GM23338 (cell line): ENCODE measurements at regions not wholly inside any gene's neighbourhood (a gene's known extent, or its start where the extent isn't known, plus 50 kb on each side); places are given as distances from the start of the nearest gene placed in this dataset.

Experiments
- ATAC-seq: fragments of 200-7000 bp; cut with Tn5 transposase; 3 replicates; pipeline ENCODE4 v1.9.1; 2020
- DNase-seq: peaks from one replicate; pipeline ENCODE4 v3.0.0-alpha.2; 2015; ENCODE audit warnings: low spot score
- H2AFZ ChIP-seq: fragments of 200-600 bp; sonication (generic); 2 replicates; pipeline ENCODE4 v1.8.0; 2016; ENCODE audit warnings: antibody characterized with exemption, mild to moderate bottlenecking, moderate library complexity
- H3F3A ChIP-seq: fragments of 200-600 bp; sonication (generic); replicated peaks from 2 replicates; pipeline ENCODE4 v1.8.0; 2017; ENCODE audit warnings: antibody characterized with exemption, mixed run types, low read depth
- H3K27ac ChIP-seq: fragments of 200-600 bp; sonication (generic); 2 replicates; pipeline ENCODE4 v1.6.1; 2016; ENCODE audit warnings: low read depth
- H3K27me3 ChIP-seq: fragments of 200-600 bp; sonication (generic); 2 replicates; pipeline ENCODE4 v1.8.0; 2016; ENCODE audit warnings: mild to moderate bottlenecking, mixed run types, moderate library complexity; ENCODE audit not compliant: insufficient read depth
- H3K36me3 ChIP-seq: fragments of 200-600 bp; sonication (generic); 2 replicates; pipeline ENCODE4 v1.8.0; 2016; ENCODE audit warnings: mild to moderate bottlenecking; ENCODE audit not compliant: insufficient read depth
- H3K4me1 ChIP-seq: fragments of 200-600 bp; sonication (generic); 2 replicates; pipeline ENCODE4 v1.8.0; 2016; ENCODE audit warnings: mild to moderate bottlenecking, moderate library complexity; ENCODE audit not compliant: insufficient read depth
- H3K4me2 ChIP-seq: fragments of 200-600 bp; sonication (generic); 2 replicates; pipeline ENCODE4 v1.7.1; 2017; ENCODE audit warnings: mixed run types
- H3K4me3 ChIP-seq: fragments of 200-600 bp; sonication (generic); 2 replicates; pipeline ENCODE4 v1.6.1; 2016; ENCODE audit warnings: mixed run types
- H3K79me2 ChIP-seq: fragments of 200-600 bp; sonication (generic); replicated peaks from 2 replicates; pipeline ENCODE4 v1.8.0; 2017; ENCODE audit warnings: mild to moderate bottlenecking; ENCODE audit not compliant: insufficient read depth
- H3K9me2 ChIP-seq: fragments of 200-600 bp; sonication (generic); 2 replicates; pipeline ENCODE4 v1.8.0; 2017; ENCODE audit not compliant: insufficient read depth
- H4K20me1 ChIP-seq: fragments of 200-600 bp; sonication (generic); replicated peaks from 2 replicates; pipeline ENCODE4 v1.8.0; 2017; ENCODE audit warnings: mild to moderate bottlenecking; ENCODE audit not compliant: insufficient read depth
- H3K27ac Mint-ChIP-seq: 2 replicates; pipeline ENCODE4 v1.8.0; 2020; ENCODE audit warnings: inconsistent platforms, mild to moderate bottlenecking, moderate library complexity, mixed read lengths
- H3K27me3 Mint-ChIP-seq: 3 replicates; pipeline ENCODE4 v1.8.0; 2022; ENCODE audit warnings: low read depth, mild to moderate bottlenecking, moderate library complexity, mixed read lengths, inconsistent platforms; ENCODE audit not compliant: insufficient read depth, poor library complexity
- H3K36me3 Mint-ChIP-seq: 3 replicates; pipeline ENCODE4 v1.8.0; 2021; ENCODE audit warnings: low read depth, mild to moderate bottlenecking, inconsistent platforms, moderate library complexity, mixed read lengths
- H3K4me1 Mint-ChIP-seq: 3 replicates; pipeline ENCODE4 v1.8.0; 2020; ENCODE audit warnings: mild to moderate bottlenecking, inconsistent platforms, mixed read lengths
- H3K4me3 Mint-ChIP-seq: 3 replicates; pipeline ENCODE4 v1.8.0; 2021; ENCODE audit warnings: moderate library complexity, mild to moderate bottlenecking, inconsistent platforms, mixed read lengths
- H3K9me3 Mint-ChIP-seq: 3 replicates; pipeline ENCODE4 v1.8.0; 2020; ENCODE audit warnings: moderate library complexity, mild to moderate bottlenecking, inconsistent platforms, mixed read lengths
- CREB1 ChIP-seq: fragments of 250-450 bp; sonication (Bioruptor Pico); IDR thresholded peaks from 2 replicates; pipeline ENCODE4 v1.5.0; 2020; ENCODE audit warnings: low read depth, mild to moderate bottlenecking, moderate library complexity
- EZH2 ChIP-seq: fragments of 200-600 bp; sonication (generic); IDR thresholded peaks from one replicate; pipeline ENCODE4 v1.8.0; 2017; ENCODE audit warnings: antibody characterized with exemption, mild to moderate bottlenecking, low read depth; ENCODE audit not compliant: unreplicated experiment
- EZH2phosphoT487 ChIP-seq: fragments of 200-600 bp; sonication (generic); IDR thresholded peaks from one replicate; pipeline ENCODE4 v1.8.1; 2018; ENCODE audit warnings: antibody characterized with exemption; ENCODE audit not compliant: unreplicated experiment
- NANOG ChIP-seq: IDR thresholded peaks from 2 replicates; pipeline ENCODE4 v1.6.1; 2016; ENCODE audit warnings: antibody characterized with exemption, borderline replicate concordance
- POLR2AphosphoS5 ChIP-seq: IDR thresholded peaks from 2 replicates; pipeline ENCODE4 v1.6.1; 2016; ENCODE audit warnings: antibody characterized with exemption, low read depth
- STAT1 ChIP-seq: IDR thresholded peaks from one replicate; pipeline ENCODE4 v1.6.1; 2016; ENCODE audit warnings: antibody characterized with exemption; ENCODE audit not compliant: unreplicated experiment
- ZNF114 ChIP-seq: fragments of 250-450 bp; sonication (Bioruptor Pico); IDR thresholded peaks from 2 replicates; pipeline ENCODE4 v1.5.0; 2020; ENCODE audit warnings: mild to moderate bottlenecking, moderate library complexity
- ZNF331 ChIP-seq: fragments of 250-450 bp; sonication (Bioruptor Pico); IDR thresholded peaks from 2 replicates; pipeline ENCODE4 v1.5.0; 2020; ENCODE audit warnings: low read depth, mild to moderate bottlenecking, moderate library complexity
- TF ChIP-seq, protein P1 (sequence below), 2 experiments: fragments of 200-600 bp in 1 of 2; sonication (generic) in 1 of 2; conservative IDR thresholded peaks; 2 replicates each; pipeline versions ENCODE4 v1.5.1 to v1.6.1; 2016 to 2017; ENCODE audit warnings: antibody characterized with exemption in 2 of 2, low read depth in 2 of 2, mild to moderate bottlenecking in 2 of 2, moderate library complexity in 1 of 2
- TF ChIP-seq, protein P2 (sequence below): IDR thresholded peaks from one replicate; pipeline ENCODE4 v1.6.1; 2018; ENCODE audit warnings: antibody characterized with exemption; ENCODE audit not compliant: unreplicated experiment
- TF ChIP-seq, protein P3 (sequence below): IDR thresholded peaks from 2 replicates; pipeline ENCODE4 v1.6.1; 2016; ENCODE audit warnings: antibody characterized with exemption

DNA sequence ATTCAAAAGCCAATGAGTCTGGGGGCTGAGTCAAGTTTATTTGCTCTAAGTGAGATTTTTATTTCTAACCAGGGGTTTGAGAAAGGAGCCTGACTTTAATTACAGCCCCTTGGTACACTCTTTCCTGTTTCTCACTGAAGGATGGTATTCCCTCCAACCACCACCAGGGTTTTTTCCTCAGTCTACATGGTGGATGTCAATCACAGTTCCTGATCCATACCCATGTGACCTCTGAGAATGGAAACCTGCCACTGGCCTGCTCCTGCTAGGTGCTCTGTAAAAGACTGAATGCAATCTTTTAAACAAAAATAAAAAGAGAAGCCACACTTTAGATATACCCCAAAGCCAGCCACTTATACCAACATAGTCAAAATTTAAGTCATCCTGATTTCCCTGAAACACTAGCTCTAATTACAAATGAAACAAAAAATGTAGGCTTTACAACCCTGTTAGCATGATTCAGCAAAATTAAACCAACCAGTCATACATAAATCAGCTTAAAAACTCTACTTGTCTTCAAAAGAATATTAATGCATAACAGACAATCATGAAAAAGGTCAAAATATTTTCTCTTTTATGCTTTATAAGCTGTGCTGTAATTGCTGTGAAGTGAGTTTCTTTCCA is 112.1 kb upstream of the NWD2 start:
- peaks cover 3% of the 10 kb centered on the region; the same call in 1 of the 3 replicates for H3K4me1 Mint-ChIP-seq
- Histone ChIP-seq H3F3A (no peaks in the 10 kb centered on the region), H3K4me1 (no peaks in the 10 kb centered on the region), H3K27me3 (no peaks in the 10 kb centered on the region), H2AFZ (no peak overlapping the region), H3K9me2 (no peaks in the 10 kb centered on the region), H3K27ac (no peak overlapping the region), H3K4me3 (no peak overlapping the region), H3K79me2 (no peaks in the 10 kb centered on the region), H3K36me3 (no peaks in the 10 kb centered on the region), H4K20me1 (no peaks in the 10 kb centered on the region), H3K4me2 (no peak overlapping the region)
- no peak for TF ChIP-seq ZNF114 (CRISPR knock-in tag)
- TF ChIP-seq, protein P1, sequence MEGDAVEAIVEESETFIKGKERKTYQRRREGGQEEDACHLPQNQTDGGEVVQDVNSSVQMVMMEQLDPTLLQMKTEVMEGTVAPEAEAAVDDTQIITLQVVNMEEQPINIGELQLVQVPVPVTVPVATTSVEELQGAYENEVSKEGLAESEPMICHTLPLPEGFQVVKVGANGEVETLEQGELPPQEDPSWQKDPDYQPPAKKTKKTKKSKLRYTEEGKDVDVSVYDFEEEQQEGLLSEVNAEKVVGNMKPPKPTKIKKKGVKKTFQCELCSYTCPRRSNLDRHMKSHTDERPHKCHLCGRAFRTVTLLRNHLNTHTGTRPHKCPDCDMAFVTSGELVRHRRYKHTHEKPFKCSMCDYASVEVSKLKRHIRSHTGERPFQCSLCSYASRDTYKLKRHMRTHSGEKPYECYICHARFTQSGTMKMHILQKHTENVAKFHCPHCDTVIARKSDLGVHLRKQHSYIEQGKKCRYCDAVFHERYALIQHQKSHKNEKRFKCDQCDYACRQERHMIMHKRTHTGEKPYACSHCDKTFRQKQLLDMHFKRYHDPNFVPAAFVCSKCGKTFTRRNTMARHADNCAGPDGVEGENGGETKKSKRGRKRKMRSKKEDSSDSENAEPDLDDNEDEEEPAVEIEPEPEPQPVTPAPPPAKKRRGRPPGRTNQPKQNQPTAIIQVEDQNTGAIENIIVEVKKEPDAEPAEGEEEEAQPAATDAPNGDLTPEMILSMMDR (conservative IDR thresholded peaks at IDR 0.05; ENCODE audit: low read depth in 2 of 2) = peak; percentile 38 to 47
- H3K9me3 Mint-ChIP-seq = no peaks in the 10 kb centered on the region
- ATAC-seq = peak; percentile 92
- peak; percentile 57 for DNase-seq
- H3K27me3 Mint-ChIP-seq = no peaks in the 10 kb centered on the region
- no peak overlapping the region for H3K4me3 Mint-ChIP-seq
- no peak overlapping the region for H3K27ac Mint-ChIP-seq
- H3K36me3 Mint-ChIP-seq = no peaks in the 10 kb centered on the region

DNA sequence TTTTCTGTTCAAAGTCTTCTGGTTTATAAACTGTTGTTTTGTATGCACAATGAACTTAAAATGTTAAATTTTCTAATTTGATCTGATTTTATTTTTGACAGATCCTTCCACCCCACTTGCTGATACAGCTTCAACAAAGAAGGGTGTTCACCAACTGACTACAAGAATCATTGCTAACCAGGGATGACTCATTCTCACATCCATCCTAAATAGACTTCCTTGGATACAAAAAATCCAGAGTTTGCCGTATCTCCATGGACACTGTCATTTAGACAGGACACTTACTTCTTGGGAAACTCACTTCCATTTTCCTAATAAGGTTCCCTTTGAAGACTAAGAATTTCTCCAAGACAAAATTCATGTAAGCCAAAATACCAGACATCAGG is 111.6 kb upstream of the NWD2 start:
- Mint-ChIP-seq H3K36me3 (no peaks in the 10 kb centered on the region), H3K27ac (no peak overlapping the region), H3K4me3 (no peak overlapping the region), H3K4me1 (peaks cover 3% of the 10 kb centered on the region; the same call in 1 of the 3 replicates), H3K9me3 (no peaks in the 10 kb centered on the region), H3K27me3 (no peaks in the 10 kb centered on the region)
- H3F3A ChIP-seq = no peaks in the 10 kb centered on the region
- DNase-seq = no peak
- H3K4me2 ChIP-seq = no peak overlapping the region
- no peak overlapping the region for H3K4me3 ChIP-seq
- no peaks in the 10 kb centered on the region for H3K4me1 ChIP-seq
- ATAC-seq = no peak
- H3K79me2 ChIP-seq = no peaks in the 10 kb centered on the region
- H3K9me2 ChIP-seq = no peaks in the 10 kb centered on the region
- no peaks in the 10 kb centered on the region for H3K27me3 ChIP-seq
- no peaks in the 10 kb centered on the region for H4K20me1 ChIP-seq
- H3K36me3 ChIP-seq = no peaks in the 10 kb centered on the region
- H2AFZ ChIP-seq = no peak overlapping the region
- no peak overlapping the region for H3K27ac ChIP-seq
- no peak for TF ChIP-seq ZNF331 (CRISPR knock-in tag)
- TF ChIP-seq NANOG = no peak
- no peak for TF ChIP-seq EZH2phosphoT487
- no peak for TF ChIP-seq POLR2AphosphoS5
- TF ChIP-seq ZNF114 (CRISPR knock-in tag) = no peak
- TF ChIP-seq CREB1 (CRISPR knock-in tag) = no peak
- no peak for TF ChIP-seq EZH2
- TF ChIP-seq, protein P1 (conservative IDR thresholded peaks at IDR 0.05; ENCODE audit: low read depth in 2 of 2) = no peak
- TF ChIP-seq STAT1 = no peak
- TF ChIP-seq, protein P2, sequence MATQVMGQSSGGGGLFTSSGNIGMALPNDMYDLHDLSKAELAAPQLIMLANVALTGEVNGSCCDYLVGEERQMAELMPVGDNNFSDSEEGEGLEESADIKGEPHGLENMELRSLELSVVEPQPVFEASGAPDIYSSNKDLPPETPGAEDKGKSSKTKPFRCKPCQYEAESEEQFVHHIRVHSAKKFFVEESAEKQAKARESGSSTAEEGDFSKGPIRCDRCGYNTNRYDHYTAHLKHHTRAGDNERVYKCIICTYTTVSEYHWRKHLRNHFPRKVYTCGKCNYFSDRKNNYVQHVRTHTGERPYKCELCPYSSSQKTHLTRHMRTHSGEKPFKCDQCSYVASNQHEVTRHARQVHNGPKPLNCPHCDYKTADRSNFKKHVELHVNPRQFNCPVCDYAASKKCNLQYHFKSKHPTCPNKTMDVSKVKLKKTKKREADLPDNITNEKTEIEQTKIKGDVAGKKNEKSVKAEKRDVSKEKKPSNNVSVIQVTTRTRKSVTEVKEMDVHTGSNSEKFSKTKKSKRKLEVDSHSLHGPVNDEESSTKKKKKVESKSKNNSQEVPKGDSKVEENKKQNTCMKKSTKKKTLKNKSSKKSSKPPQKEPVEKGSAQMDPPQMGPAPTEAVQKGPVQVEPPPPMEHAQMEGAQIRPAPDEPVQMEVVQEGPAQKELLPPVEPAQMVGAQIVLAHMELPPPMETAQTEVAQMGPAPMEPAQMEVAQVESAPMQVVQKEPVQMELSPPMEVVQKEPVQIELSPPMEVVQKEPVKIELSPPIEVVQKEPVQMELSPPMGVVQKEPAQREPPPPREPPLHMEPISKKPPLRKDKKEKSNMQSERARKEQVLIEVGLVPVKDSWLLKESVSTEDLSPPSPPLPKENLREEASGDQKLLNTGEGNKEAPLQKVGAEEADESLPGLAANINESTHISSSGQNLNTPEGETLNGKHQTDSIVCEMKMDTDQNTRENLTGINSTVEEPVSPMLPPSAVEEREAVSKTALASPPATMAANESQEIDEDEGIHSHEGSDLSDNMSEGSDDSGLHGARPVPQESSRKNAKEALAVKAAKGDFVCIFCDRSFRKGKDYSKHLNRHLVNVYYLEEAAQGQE = no peak
- TF ChIP-seq, protein P3, sequence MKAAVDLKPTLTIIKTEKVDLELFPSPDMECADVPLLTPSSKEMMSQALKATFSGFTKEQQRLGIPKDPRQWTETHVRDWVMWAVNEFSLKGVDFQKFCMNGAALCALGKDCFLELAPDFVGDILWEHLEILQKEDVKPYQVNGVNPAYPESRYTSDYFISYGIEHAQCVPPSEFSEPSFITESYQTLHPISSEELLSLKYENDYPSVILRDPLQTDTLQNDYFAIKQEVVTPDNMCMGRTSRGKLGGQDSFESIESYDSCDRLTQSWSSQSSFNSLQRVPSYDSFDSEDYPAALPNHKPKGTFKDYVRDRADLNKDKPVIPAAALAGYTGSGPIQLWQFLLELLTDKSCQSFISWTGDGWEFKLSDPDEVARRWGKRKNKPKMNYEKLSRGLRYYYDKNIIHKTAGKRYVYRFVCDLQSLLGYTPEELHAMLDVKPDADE = no peak
